OCI-LY1 (cell line): ENCODE measurements at regions not wholly inside any gene's neighbourhood (a gene's known extent, or its start where the extent isn't known, plus 50 kb on each side); places are given as distances from the start of the nearest gene placed in this dataset.

Experiments
- H2AFZ ChIP-seq: fragments of 200-600 bp; sonication (generic), shearing (Covaris generic); 2 replicates; pipeline ENCODE4 v1.6.0; 2014; ENCODE audit warnings: antibody characterized with exemption, mild to moderate bottlenecking, low read length
- H3F3A ChIP-seq: fragments of 200-600 bp; sonication (generic), shearing (Covaris generic); 2 replicates; pipeline ENCODE4 v1.6.0; 2014; ENCODE audit warnings: mild to moderate bottlenecking, antibody characterized with exemption, low read length, moderate library complexity; ENCODE audit not compliant: insufficient read depth
- H3K27ac ChIP-seq: fragments of 200-600 bp; sonication (generic); 2 replicates; pipeline ENCODE4 v1.5.1; 2014; ENCODE audit warnings: low read length, mixed run types, mild to moderate bottlenecking, low read depth; ENCODE audit not compliant: poor library complexity, severe bottlenecking
- H3K27me3 ChIP-seq: fragments of 200-600 bp; sonication (generic); 2 replicates; pipeline ENCODE4 v1.6.0; 2014; ENCODE audit warnings: antibody characterized with exemption, mild to moderate bottlenecking, low read length, moderate library complexity; ENCODE audit not compliant: insufficient read depth
- H3K36me3 ChIP-seq: fragments of 200-600 bp; sonication (generic); 2 replicates; pipeline ENCODE4 v1.6.1; 2014; ENCODE audit warnings: mild to moderate bottlenecking, antibody characterized with exemption, low read length, moderate library complexity, mixed read lengths; ENCODE audit not compliant: insufficient read depth
- H3K4me1 ChIP-seq: fragments of 200-600 bp; sonication (generic); 2 replicates; pipeline ENCODE4 v1.5.1; 2014; ENCODE audit warnings: mild to moderate bottlenecking, low read length, moderate library complexity; ENCODE audit not compliant: insufficient read depth, severe bottlenecking
- H3K4me2 ChIP-seq: fragments of 200-600 bp; sonication (generic), shearing (Covaris generic); 2 replicates; pipeline ENCODE4 v1.6.1; 2014; ENCODE audit warnings: low read length
- H3K4me3 ChIP-seq: fragments of 200-600 bp; sonication (generic); 2 replicates; pipeline ENCODE4 v1.5.1; 2014; ENCODE audit warnings: low read length, low read depth, mild to moderate bottlenecking, mixed read lengths; ENCODE audit not compliant: poor library complexity, severe bottlenecking
- H3K79me2 ChIP-seq: fragments of 200-600 bp; shearing (Covaris generic); 2 replicates; pipeline ENCODE4 v1.6.1; 2016; ENCODE audit warnings: mixed run types, low read length, mixed read lengths; ENCODE audit not compliant: insufficient read depth
- H3K9ac ChIP-seq: fragments of 200-600 bp; sonication (generic), shearing (Covaris generic); 2 replicates; pipeline ENCODE4 v1.6.1; 2014; ENCODE audit warnings: mild to moderate bottlenecking, low read length, mixed read lengths
- H3K9me2 ChIP-seq: fragments of 200-600 bp; sonication (generic), shearing (Covaris generic); 2 replicates; pipeline ENCODE4 v1.6.1; 2014; ENCODE audit warnings: low read depth, mild to moderate bottlenecking, low read length, mixed read lengths
- H3K9me3 ChIP-seq: fragments of 200-600 bp; shearing (Covaris generic); 2 replicates; pipeline ENCODE4 v1.6.1; 2014; ENCODE audit warnings: low read length, mixed read lengths
- H4K20me1 ChIP-seq: fragments of 200-600 bp; sonication (generic), shearing (Covaris generic); 2 replicates; pipeline ENCODE4 v1.6.0; 2016; ENCODE audit warnings: mild to moderate bottlenecking, low read length; ENCODE audit not compliant: insufficient read depth
- EZH2 ChIP-seq: fragments of 200-600 bp; sonication (generic), shearing (Covaris generic); IDR thresholded peaks from 2 replicates; pipeline ENCODE4 v1.8.0; 2017; ENCODE audit warnings: borderline replicate concordance, mixed run types, mild to moderate bottlenecking, antibody characterized with exemption, low read length, moderate library complexity, mixed read lengths
- TF ChIP-seq, protein P1 (sequence below): fragments of 200-600 bp; sonication (generic), shearing (Covaris generic); IDR thresholded peaks from 2 replicates; pipeline ENCODE4 v1.5.1; 2017; ENCODE audit warnings: mild to moderate bottlenecking, antibody characterized with exemption, low read length, moderate library complexity, mixed read lengths

DNA sequence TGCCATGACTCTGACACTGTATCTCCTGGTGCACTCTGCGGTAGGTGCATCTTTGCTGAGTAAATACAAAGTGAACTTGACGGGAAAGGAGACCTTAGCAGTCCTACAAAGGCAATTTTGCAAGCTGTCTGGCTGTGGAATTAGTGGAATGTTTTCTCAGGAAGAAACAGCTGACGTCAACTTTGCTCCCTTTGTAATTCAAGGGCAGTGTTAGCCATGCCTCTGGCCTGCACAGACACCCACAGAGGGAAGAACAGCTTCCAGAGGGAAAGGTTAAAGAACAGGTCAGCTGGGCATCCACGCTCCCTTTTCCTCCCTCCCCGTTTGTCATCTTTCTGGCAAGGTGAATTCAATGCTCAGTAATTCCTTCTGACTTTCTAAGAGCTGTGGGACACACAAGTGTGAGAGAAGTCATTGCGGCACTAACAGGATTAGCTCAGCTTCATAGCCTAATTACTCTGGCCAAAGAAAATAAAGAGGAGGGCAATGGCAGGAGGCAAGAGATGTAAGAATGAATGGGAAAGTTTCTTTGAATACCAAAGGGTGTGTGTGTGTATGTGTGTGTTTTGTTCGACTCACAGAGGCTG, 476.9 kb upstream of the GOT2 start:
- Histone ChIP-seq H3K9ac (no peak overlapping the region), H3F3A (no peaks in the 10 kb centered on the region), H4K20me1 (no peaks in the 10 kb centered on the region), H3K27ac (no peak overlapping the region), H3K79me2 (no peaks in the 10 kb centered on the region), H3K4me3 (no peak overlapping the region), H3K36me3 (no peaks in the 10 kb centered on the region), H2AFZ (no peak overlapping the region), H3K9me2 (no peaks in the 10 kb centered on the region), H3K9me3 (no peaks in the 10 kb centered on the region), H3K27me3 (no peaks in the 10 kb centered on the region), H3K4me1 (no peaks in the 10 kb centered on the region), H3K4me2 (no peak overlapping the region)
- TF ChIP-seq, protein P1, sequence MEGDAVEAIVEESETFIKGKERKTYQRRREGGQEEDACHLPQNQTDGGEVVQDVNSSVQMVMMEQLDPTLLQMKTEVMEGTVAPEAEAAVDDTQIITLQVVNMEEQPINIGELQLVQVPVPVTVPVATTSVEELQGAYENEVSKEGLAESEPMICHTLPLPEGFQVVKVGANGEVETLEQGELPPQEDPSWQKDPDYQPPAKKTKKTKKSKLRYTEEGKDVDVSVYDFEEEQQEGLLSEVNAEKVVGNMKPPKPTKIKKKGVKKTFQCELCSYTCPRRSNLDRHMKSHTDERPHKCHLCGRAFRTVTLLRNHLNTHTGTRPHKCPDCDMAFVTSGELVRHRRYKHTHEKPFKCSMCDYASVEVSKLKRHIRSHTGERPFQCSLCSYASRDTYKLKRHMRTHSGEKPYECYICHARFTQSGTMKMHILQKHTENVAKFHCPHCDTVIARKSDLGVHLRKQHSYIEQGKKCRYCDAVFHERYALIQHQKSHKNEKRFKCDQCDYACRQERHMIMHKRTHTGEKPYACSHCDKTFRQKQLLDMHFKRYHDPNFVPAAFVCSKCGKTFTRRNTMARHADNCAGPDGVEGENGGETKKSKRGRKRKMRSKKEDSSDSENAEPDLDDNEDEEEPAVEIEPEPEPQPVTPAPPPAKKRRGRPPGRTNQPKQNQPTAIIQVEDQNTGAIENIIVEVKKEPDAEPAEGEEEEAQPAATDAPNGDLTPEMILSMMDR: no peak
- TF ChIP-seq EZH2: no peak

GRCh38 chr16:59205403-59205802, 471.3 kb upstream of the GOT2 start:
- Histone ChIP-seq H3K4me2 (no peak overlapping the region), H3K9ac (no peak overlapping the region), H3K4me3 (no peak overlapping the region), H3F3A (no peaks in the 10 kb centered on the region), H3K9me2 (no peaks in the 10 kb centered on the region), H3K27ac (no peak overlapping the region), H3K27me3 (no peaks in the 10 kb centered on the region), H3K9me3 (no peaks in the 10 kb centered on the region), H3K36me3 (no peaks in the 10 kb centered on the region), H2AFZ (no peak overlapping the region), H3K79me2 (no peaks in the 10 kb centered on the region), H4K20me1 (no peaks in the 10 kb centered on the region), H3K4me1 (no peaks in the 10 kb centered on the region)
- TF ChIP-seq EZH2: no peak

- Histone ChIP-seq H3K27ac (no peak overlapping the region), H3K36me3 (no peaks in the 10 kb centered on the region), H3K79me2 (no peaks in the 10 kb centered on the region), H3F3A (no peaks in the 10 kb centered on the region), H3K9ac (no peak overlapping the region), H3K4me3 (no peak overlapping the region), H3K9me3 (no peaks in the 10 kb centered on the region), H2AFZ (no peak overlapping the region), H3K4me1 (no peaks in the 10 kb centered on the region), H3K4me2 (no peak overlapping the region), H3K27me3 (no peaks in the 10 kb centered on the region), H3K9me2 (no peaks in the 10 kb centered on the region), H4K20me1 (no peaks in the 10 kb centered on the region)
- TF ChIP-seq, protein P1: no peak
- TF ChIP-seq EZH2: no peak
These were observed 470.5 kb upstream of the GOT2 start for GRCh38 chr16:59204589-59204988.

GRCh38 chr16:59202233-59202862, 468.2 kb upstream of the GOT2 start:
- H3K9me3 ChIP-seq: no peaks in the 10 kb centered on the region
- H3K27me3 ChIP-seq: no peaks in the 10 kb centered on the region
- H3K79me2 ChIP-seq: no peaks in the 10 kb centered on the region
- no peak overlapping the region for H3K9ac ChIP-seq
- no peak overlapping the region for H3K4me3 ChIP-seq
- no peak overlapping the region for H2AFZ ChIP-seq
- H3K4me1 ChIP-seq: no peaks in the 10 kb centered on the region
- no peaks in the 10 kb centered on the region for H3K9me2 ChIP-seq
- no peaks in the 10 kb centered on the region for H3F3A ChIP-seq
- H3K4me2 ChIP-seq: no peak overlapping the region
- no peaks in the 10 kb centered on the region for H4K20me1 ChIP-seq
- no peaks in the 10 kb centered on the region for H3K36me3 ChIP-seq
- H3K27ac ChIP-seq: no peak overlapping the region
- TF ChIP-seq, protein P1: no peak
- TF ChIP-seq EZH2: no peak
